HUES6 (cell line): ENCODE measurements at regions not wholly inside any gene's neighbourhood (a gene's known extent, or its start where the extent isn't known, plus 50 kb on each side); places are given as distances from the start of the nearest gene placed in this dataset.
"Not testable (repeated sequence)": the region's sequence is repeated elsewhere in the genome, so short reads cannot be mapped to it uniquely, and the experiment has no call there.

ENCODE experiments used
- H3K27ac ChIP-seq: 2 replicates; pipeline ENCODE4 v1.7.0; 2013; ENCODE audit warnings: low read depth, mild to moderate bottlenecking, low read length, inconsistent platforms
- H3K27me3 ChIP-seq: 2 replicates; pipeline ENCODE4 v1.6.1; 2013; ENCODE audit warnings: low read length; ENCODE audit not compliant: control insufficient read depth, insufficient read depth
- H3K36me3 ChIP-seq: 2 replicates; pipeline ENCODE4 v1.6.1; 2013; ENCODE audit warnings: low read length; ENCODE audit not compliant: control insufficient read depth, insufficient read depth
- H3K4me1 ChIP-seq: 2 replicates; pipeline ENCODE4 v1.6.1; 2013; ENCODE audit warnings: low read length; ENCODE audit not compliant: control insufficient read depth, insufficient read depth
- H3K4me3 ChIP-seq: 2 replicates; pipeline ENCODE4 v1.5.1; 2013; ENCODE audit warnings: low read depth, low read length
- H3K9ac ChIP-seq: one replicate; pipeline ENCODE4 v1.6.1; 2013; ENCODE audit warnings: mild to moderate bottlenecking, low read length
- H3K9me3 ChIP-seq: 2 replicates; pipeline ENCODE4 v1.6.1; 2013; ENCODE audit warnings: low read depth, low read length; ENCODE audit not compliant: control insufficient read depth, insufficient read depth

DNA sequence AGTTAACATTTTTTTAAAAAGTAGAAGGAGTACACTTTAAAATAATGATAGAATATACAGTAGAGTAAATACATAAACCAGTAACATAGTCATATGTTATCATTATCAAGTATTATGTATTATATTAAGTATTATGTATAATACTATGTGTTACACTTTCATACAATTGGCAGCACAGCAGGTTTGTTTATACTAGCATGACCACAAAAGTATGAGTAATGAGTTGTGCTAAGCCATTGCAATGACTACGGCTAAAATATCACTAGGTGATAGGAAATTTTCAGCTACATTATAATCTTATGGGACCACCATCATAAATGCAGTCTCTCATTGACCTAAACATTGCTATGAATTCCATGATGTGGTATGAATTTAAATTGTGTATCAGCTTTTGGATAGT is 506.0 kb downstream of the HTR1A start:
- Histone ChIP-seq H3K36me3 (no peaks in the 10 kb centered on the region), H3K27ac (no peak overlapping the region), H3K4me1 (no peaks in the 10 kb centered on the region), H3K27me3 (no peaks in the 10 kb centered on the region), H3K9ac (no peak overlapping the region), H3K9me3 (no peaks in the 10 kb centered on the region), H3K4me3 (no peak overlapping the region)

DNA sequence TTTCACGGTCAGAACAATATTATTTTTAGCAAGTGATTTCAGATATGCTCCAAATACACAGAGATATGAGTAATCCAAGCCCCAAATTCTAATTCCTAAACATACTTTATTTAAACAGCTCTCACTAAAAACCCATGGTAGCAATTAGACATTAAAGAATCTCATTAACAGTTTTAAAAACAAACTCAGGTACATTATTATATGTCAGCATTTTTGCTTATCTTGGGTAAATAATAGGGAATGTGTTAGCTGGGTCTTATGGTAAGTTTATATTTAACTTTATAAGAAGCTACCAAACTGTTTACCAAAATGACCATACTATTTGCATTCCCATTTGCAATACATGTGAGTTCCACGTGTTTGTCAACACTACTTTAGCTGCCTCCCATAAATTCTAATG is 511.1 kb downstream of the HTR1A start:
- Histone ChIP-seq H3K27ac (no peak overlapping the region), H3K4me1 (no peaks in the 10 kb centered on the region), H3K9ac (no peak overlapping the region), H3K36me3 (no peaks in the 10 kb centered on the region), H3K9me3 (no peaks in the 10 kb centered on the region), H3K4me3 (no peak overlapping the region), H3K27me3 (no peaks in the 10 kb centered on the region)

DNA sequence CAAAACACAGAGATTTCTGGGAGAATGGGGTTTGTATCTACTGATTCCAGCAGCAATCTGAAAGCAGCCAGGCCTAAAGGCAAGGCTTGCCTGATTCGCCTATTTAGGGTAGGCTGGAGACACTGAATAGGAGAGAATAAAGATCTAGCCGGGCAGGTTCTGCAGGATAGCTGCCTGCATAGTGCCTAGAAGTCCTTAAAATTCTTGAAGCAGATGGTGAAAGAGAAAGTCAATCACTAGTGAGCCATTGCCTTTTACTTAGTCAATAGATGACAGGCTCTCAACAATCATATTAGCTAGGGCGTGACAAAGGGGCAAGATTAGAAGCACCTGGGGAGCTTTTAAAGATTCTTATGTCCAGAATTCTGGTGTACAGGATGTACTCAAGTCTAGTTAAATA is 522.7 kb downstream of the HTR1A start:
- Histone ChIP-seq H3K4me1 (no peaks in the 10 kb centered on the region), H3K36me3 (no peaks in the 10 kb centered on the region), H3K9me3 (no peaks in the 10 kb centered on the region), H3K27me3 (no peaks in the 10 kb centered on the region), H3K9ac (no peak overlapping the region), H3K27ac (no peak overlapping the region), H3K4me3 (no peak overlapping the region)

DNA sequence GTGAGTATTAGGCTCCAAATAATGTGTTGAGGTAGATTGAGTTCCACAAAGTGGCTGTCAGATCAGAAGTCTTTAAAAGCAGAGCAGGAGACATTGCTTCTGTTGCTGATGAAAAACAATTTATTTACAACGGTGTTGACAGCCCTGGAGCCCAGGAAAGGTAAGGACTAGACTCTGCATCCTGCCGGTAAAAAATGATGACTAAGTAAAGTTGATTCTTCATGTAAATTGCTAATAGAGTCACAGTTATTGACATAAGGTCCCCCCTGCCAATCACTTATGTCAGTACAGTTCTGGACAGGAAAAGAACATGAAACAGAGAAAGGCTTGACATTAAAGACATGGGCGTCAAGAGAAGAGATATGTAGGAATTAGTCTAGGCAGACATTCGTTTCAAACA is 552.5 kb downstream of the HTR1A start:
- Histone ChIP-seq H3K4me1 (no peaks in the 10 kb centered on the region), H3K4me3 (no peak overlapping the region), H3K9me3 (no peaks in the 10 kb centered on the region), H3K27ac (no peak overlapping the region), H3K36me3 (no peaks in the 10 kb centered on the region), H3K9ac (no peak overlapping the region), H3K27me3 (no peaks in the 10 kb centered on the region)

DNA sequence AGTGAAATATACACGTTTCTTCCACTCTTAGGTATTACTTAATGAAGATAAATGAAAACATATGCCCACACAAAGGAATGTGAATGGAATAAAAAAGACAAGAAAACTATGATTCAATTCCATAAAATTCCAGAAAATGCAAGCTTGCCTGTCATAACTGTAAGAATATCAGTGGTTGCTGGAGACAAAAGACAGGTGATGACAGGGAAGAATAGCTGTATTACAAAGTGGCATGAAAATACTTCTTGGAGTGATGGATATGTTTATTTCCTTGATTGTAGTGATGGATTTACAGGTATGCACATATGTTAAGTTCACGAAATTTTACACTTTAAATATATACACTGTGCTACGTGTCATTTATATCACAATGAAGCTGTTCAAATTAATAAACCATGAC is 553.3 kb downstream of the HTR1A start:
- no peak overlapping the region for H3K9ac ChIP-seq
- no peak overlapping the region for H3K27ac ChIP-seq
- H3K4me3 ChIP-seq, result no peak overlapping the region
- no peaks in the 10 kb centered on the region for H3K4me1 ChIP-seq
- no peaks in the 10 kb centered on the region for H3K36me3 ChIP-seq
- H3K27me3 ChIP-seq, result no peaks in the 10 kb centered on the region
- no peaks in the 10 kb centered on the region for H3K9me3 ChIP-seq

DNA sequence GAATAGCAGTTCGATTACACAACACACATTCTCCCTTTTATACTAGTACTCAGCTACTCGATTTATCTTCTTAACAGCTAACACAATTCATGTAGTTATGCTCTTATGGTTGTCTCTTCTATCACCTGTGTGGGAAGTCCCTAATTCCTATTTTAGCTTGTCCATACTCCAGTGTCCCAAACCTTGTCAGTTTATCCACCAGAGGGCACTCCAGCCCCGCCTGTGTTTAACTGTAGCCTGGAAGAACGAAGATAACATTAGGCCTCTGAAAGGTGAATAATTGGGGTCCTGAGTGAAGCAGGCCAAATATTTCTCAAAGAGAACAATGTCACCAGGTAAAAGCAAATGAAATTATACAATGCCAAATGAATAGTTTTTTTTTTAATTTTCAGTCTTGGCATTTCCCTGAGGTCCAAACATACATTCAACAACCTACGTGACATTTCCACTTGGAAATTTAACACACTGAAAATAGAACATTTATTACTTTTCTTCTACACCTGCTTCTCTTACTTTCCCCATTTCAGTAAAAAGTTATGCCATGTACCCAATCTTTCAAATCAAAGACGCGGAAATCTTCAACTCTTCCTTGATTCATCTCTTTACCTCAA is 560.7 kb downstream of the HTR1A start:
- Histone ChIP-seq H3K9ac (no peak overlapping the region), H3K36me3 (no peaks in the 10 kb centered on the region), H3K27me3 (no peaks in the 10 kb centered on the region), H3K27ac (no peak overlapping the region), H3K4me3 (no peak overlapping the region), H3K4me1 (peaks cover 3% of the 10 kb centered on the region; the same call in 1 of the 2 replicates), H3K9me3 (no peaks in the 10 kb centered on the region)

DNA sequence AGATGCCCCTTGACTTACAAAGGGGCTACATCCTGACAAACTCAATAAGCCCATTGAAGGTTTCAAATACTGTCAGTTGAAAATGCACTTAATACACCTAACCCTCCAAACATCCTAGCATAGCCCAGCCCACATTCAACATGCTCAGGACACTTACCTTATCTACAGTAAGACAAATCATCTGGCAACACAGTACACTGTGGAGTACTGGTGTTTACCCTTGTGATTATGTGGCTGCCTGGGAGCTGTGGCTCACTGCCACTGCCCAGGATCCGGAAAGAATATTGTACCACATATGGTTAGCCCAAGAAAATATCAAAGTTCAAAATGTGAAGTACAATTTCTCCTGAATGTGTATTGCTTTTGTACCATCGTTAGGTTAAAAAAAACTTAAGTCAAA is 562.2 kb downstream of the HTR1A start:
- H3K9me3 ChIP-seq, result no peaks in the 10 kb centered on the region
- H3K36me3 ChIP-seq, result no peaks in the 10 kb centered on the region
- no peak overlapping the region for H3K9ac ChIP-seq
- H3K4me1 ChIP-seq, result peaks cover 3% of the 10 kb centered on the region; the same call in 1 of the 2 replicates
- H3K27me3 ChIP-seq, result no peaks in the 10 kb centered on the region
- H3K27ac ChIP-seq, result no peak overlapping the region
- no peak overlapping the region for H3K4me3 ChIP-seq

DNA sequence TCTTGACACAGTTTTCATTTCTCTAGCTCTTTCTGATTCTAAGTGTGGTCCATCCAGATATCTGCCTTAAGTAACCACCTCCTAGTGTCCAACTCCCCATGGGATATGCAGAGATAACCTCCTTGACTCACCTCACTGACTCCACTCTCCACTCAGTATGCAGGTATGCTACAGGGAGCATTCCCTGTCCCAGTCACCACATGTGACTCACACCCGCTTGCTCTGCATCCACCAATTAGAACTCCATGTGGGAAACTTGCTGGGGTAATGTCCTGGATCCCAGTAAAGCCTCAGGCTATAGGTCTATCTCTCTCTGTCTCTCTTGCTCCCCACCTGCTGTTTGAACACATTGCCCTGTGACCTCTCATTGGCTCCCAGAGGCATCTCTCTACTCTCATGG is 563.9 kb downstream of the HTR1A start:
- Histone ChIP-seq H3K9me3 (no peaks in the 10 kb centered on the region), H3K4me3 (no peak overlapping the region), H3K27ac (no peak overlapping the region), H3K9ac (no peak overlapping the region), H3K4me1 (peaks cover 3% of the 10 kb centered on the region; the same call in 1 of the 2 replicates), H3K27me3 (no peaks in the 10 kb centered on the region), H3K36me3 (no peaks in the 10 kb centered on the region)

DNA sequence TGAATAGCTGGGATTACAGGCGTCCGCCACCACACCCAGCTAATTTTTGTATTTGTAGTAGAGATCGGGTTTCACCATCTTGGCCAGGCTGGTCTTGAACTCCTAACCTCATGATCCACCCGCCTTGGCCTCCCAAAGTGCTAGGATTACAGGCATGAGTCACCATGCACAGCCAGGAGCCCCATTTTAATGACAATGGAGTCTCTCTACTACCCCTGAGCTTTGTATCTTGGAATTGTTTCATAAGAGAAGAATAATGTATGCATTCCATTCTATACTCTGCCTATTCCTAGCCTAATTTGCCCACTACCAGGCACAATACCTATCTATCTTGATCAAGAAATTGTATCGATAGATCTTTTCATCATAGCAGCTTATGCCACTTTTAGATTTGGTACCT is 574.1 kb downstream of the HTR1A start:
- not testable (repeated sequence) for H3K4me1 ChIP-seq, H3K9ac ChIP-seq, H3K4me3 ChIP-seq, H3K9me3 ChIP-seq, H3K27me3 ChIP-seq, H3K36me3 ChIP-seq
- 0 out of 2 replicates have a peak overlapping the region, but pooled peaks have one; percentile 57 for H3K27ac ChIP-seq

DNA sequence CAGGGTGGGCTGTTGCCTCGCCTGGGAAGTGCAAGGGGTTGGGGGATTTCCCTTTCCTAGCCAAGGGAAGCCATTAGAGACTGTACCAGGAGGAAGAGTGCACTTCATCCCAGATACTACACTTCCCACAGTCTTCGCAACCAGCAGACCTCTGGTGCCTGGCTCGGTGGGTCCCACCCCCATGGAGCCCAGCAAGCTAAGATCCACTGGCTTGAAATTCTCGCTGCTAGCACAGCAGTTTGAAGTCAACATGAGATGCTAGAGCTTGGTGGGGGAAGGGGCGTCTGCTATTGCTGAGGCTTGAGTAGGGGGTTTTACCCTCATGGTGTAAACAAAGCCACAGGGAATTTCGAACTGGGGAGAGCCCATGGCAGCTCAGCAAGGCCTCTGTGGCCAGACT is 586.4 kb downstream of the HTR1A start:
- Histone ChIP-seq H3K36me3 (no peaks in the 10 kb centered on the region), H3K9ac (no peak overlapping the region), H3K27me3 (no peaks in the 10 kb centered on the region), H3K9me3 (no peaks in the 10 kb centered on the region), H3K4me3 (no peak overlapping the region), H3K4me1 (no peaks in the 10 kb centered on the region), H3K27ac (no peak overlapping the region)

DNA sequence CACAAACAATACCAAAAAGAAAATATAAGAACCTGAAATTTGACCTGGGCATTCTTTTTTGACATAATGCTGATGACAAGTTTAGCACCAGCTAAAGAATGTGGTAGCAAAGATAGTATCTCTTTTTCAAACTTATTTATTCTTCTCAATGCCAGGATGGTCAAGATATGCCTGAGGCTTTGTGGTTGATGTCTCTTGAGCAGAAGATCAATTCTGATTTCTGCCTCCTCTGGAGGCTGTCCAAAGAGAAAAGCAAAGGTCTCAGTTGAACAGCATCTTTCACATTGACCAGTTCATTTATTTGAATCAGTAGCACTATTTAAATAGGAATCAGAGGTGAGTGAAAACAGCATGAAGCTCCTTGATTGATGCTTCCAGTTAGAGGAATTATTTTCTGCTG is 588.2 kb downstream of the HTR1A start:
- H3K4me1 ChIP-seq, result no peaks in the 10 kb centered on the region
- H3K4me3 ChIP-seq, result no peak overlapping the region
- H3K9me3 ChIP-seq, result no peaks in the 10 kb centered on the region
- no peak overlapping the region for H3K27ac ChIP-seq
- no peaks in the 10 kb centered on the region for H3K36me3 ChIP-seq
- no peaks in the 10 kb centered on the region for H3K27me3 ChIP-seq
- no peak overlapping the region for H3K9ac ChIP-seq

DNA sequence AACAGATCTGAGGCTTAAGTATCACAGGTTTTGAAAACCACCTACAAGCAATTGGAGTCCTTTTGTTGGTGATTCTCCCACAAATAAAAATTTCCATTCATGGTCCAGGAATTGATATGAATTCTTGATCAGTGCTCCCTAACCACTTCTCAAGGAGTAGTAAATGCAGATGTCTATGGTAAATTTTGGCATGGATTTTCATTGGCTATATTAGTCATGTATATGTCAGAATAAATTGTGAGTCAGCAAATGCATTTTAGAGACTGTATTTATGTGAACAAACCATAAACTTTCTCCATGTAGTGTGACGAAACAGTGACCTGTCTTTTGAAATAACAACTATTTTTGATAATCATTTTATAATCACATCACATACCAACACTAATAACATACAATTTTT is 611.1 kb downstream of the HTR1A start:
- H3K4me1 ChIP-seq, result no peaks in the 10 kb centered on the region
- H3K36me3 ChIP-seq, result no peaks in the 10 kb centered on the region
- no peak overlapping the region for H3K4me3 ChIP-seq
- no peak overlapping the region for H3K9ac ChIP-seq
- no peak overlapping the region for H3K27ac ChIP-seq
- H3K27me3 ChIP-seq, result no peaks in the 10 kb centered on the region
- H3K9me3 ChIP-seq, result no peaks in the 10 kb centered on the region
